ENCODE measurements at regions not wholly inside any gene's neighbourhood (a gene's known extent, or its start where the extent isn't known, plus 50 kb on each side); places are given as distances from the start of the nearest gene placed in this dataset.

GRCh38 chr13:106385654-106386053, 149.8 kb downstream of the EFNB2 start (continued):
- TF ChIP-seq EZH2 (IDR thresholded peaks at IDR 0.05; ENCODE audit: low read depth, low read length, severe bottlenecking), result no peak
- TF ChIP-seq TAF7 (optimal IDR thresholded peaks at IDR 0.05; ENCODE audit: borderline replicate concordance, low read depth, low read length), result no peak
- TF ChIP-seq NRF1 (IDR thresholded peaks at IDR 0.05; ENCODE audit: low read depth, low read length), result no peak
- TF ChIP-seq RAD21 (IDR thresholded peaks at IDR 0.05 in 1 of 2, conservative IDR thresholded peaks at IDR 0.05 in 1 of 2; ENCODE audit: low read depth in 2 of 2, low read length in 2 of 2), result no peak
- TF ChIP-seq CTBP2 (IDR thresholded peaks at IDR 0.05; ENCODE audit: borderline replicate concordance, insufficient read depth, insufficient read length, low read length), result no peak
